ENCODE measurements at regions not wholly inside any gene's neighbourhood (a gene's known extent, or its start where the extent isn't known, plus 50 kb on each side); places are given as distances from the start of the nearest gene placed in this dataset.
A peak's percentile ranks its signal among the peaks of the same experiment; 100 is the strongest.

GRCh38 chr6:144338951-144339700 lies 54.0 kb downstream of the UTRN start:
- no peak for TF ChIP-seq POLR2A (IDR thresholded peaks at IDR 0.05)
- Histone ChIP-seq H3K27ac (peak overlapping the region in 3 of 5 donors; percentile 25 to 43 (median 27)), H3K36me3 (no peaks in the 10 kb centered on the region), H3K4me3 (no peak overlapping the region), H3K9me3 (no peaks in the 10 kb centered on the region), H3K4me1 (peaks cover 65 to 97% (median 82%) of the 10 kb centered on the region in 4 donors), H3K27me3 (no peaks in the 10 kb centered on the region)
- no peak for DNase-seq
- intact Hi-C loops (cut with DNase I; ENCODE audit: low total_unique reads), result no loop called here

- H3K4me3 ChIP-seq, result no peak overlapping the region
- peak overlapping the region; percentile 11 to 86 (median 25) for H3K27ac ChIP-seq
- intact Hi-C loops (cut with DNase I; ENCODE audit: low total_unique reads), result no loop called here
- DNase-seq, result no peak
- no peaks in the 10 kb centered on the region for H3K9me3 ChIP-seq
- H3K27me3 ChIP-seq, result no peaks in the 10 kb centered on the region
- 93 to 96% (median 94%) methylated on average over 12 of the region's 12 CpGs for WGBS, 5 donors
- H3K36me3 ChIP-seq, result no peaks in the 10 kb centered on the region
- no peak for TF ChIP-seq CTCF (IDR thresholded peaks at IDR 0.05)
- peaks cover 70 to 97% (median 84%) of the 10 kb centered on the region in 4 donors for H3K4me1 ChIP-seq
These were observed 54.8 kb downstream of the UTRN start for GRCh38 chr6:144339859-144340452.

- Histone ChIP-seq H3K27ac (peak overlapping the region in 3 of 5 donors; percentile 25 to 86 (median 37)), H3K27me3 (no peaks in the 10 kb centered on the region), H3K36me3 (no peaks in the 10 kb centered on the region), H3K4me1 (peaks cover 64 to 93% (median 83%) of the 10 kb centered on the region in 4 donors), H3K9me3 (no peaks in the 10 kb centered on the region), H3K4me3 (no peak overlapping the region)
- DNase-seq, result no peak
- WGBS, 5 donors, result 58 to 70% (median 65%) methylated on average over 5 of the region's 5 CpGs
- TF ChIP-seq CTCF (IDR thresholded peaks at IDR 0.05), result no peak
- no peak for TF ChIP-seq POLR2AphosphoS5 (IDR thresholded peaks at IDR 0.05)
- no peak for TF ChIP-seq EP300 (IDR thresholded peaks at IDR 0.05)
- TF ChIP-seq POLR2A (IDR thresholded peaks at IDR 0.05), result no peak
- intact Hi-C loops (cut with DNase I; ENCODE audit: low total_unique reads), result no loop called here
These were observed 55.6 kb downstream of the UTRN start for GRCh38 chr6:144340541-144341371.

- peaks cover 63 to 94% (median 80%) of the 10 kb centered on the region in 4 donors for H3K4me1 ChIP-seq
- H3K27ac ChIP-seq, result peak overlapping the region in 4 of 5 donors; percentile 34 to 86 (median 73)
- no peaks in the 10 kb centered on the region for H3K36me3 ChIP-seq
- DNase-seq, result no peak
- H3K4me3 ChIP-seq, result no peak overlapping the region
- H3K27me3 ChIP-seq, result no peaks in the 10 kb centered on the region
- 66 to 78% (median 76%) methylated on average over 5 of the region's 5 CpGs for WGBS, 5 donors
- TF ChIP-seq POLR2A (IDR thresholded peaks at IDR 0.05), result no peak
- no peak for TF ChIP-seq EP300 (IDR thresholded peaks at IDR 0.05)
- no peak for TF ChIP-seq POLR2AphosphoS5 (IDR thresholded peaks at IDR 0.05)
- no peak for TF ChIP-seq CTCF (IDR thresholded peaks at IDR 0.05)
- H3K9me3 ChIP-seq, result no peaks in the 10 kb centered on the region
- intact Hi-C loops (cut with DNase I; ENCODE audit: low total_unique reads), result no loop called here
These were observed 56.8 kb downstream of the UTRN start for GRCh38 chr6:144341831-144342527.
